ENCODE measurements at regions not wholly inside any gene's neighbourhood (a gene's known extent, or its start where the extent isn't known, plus 50 kb on each side); places are given as distances from the start of the nearest gene placed in this dataset.

DNA sequence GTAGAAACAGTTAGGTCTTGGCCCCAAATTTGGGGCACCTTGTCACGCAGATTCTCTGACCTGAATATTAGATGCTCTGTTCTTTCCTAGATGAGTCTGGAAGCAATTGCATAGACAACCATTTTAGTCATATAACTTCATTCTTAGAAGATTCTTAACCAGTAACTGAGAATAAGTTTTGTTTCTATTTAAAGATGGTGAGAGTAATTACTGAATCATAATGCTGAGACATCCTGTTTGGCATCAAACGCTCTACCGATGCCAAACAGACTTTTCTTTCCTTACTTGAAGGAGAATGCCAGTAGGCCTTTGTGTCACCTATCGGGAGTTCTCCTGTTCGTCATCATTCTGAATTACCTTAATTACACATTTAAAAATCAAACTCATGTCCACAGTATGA is 131.6 kb upstream of the ID4 start:
- TF ChIP-seq, protein P1, sequence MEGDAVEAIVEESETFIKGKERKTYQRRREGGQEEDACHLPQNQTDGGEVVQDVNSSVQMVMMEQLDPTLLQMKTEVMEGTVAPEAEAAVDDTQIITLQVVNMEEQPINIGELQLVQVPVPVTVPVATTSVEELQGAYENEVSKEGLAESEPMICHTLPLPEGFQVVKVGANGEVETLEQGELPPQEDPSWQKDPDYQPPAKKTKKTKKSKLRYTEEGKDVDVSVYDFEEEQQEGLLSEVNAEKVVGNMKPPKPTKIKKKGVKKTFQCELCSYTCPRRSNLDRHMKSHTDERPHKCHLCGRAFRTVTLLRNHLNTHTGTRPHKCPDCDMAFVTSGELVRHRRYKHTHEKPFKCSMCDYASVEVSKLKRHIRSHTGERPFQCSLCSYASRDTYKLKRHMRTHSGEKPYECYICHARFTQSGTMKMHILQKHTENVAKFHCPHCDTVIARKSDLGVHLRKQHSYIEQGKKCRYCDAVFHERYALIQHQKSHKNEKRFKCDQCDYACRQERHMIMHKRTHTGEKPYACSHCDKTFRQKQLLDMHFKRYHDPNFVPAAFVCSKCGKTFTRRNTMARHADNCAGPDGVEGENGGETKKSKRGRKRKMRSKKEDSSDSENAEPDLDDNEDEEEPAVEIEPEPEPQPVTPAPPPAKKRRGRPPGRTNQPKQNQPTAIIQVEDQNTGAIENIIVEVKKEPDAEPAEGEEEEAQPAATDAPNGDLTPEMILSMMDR (IDR thresholded peaks at IDR 0.05; ENCODE audit: low read depth, low read length) = no peak
- DNase-seq (ENCODE audit: low read depth, low spot score) = peak; percentile 14

DNA sequence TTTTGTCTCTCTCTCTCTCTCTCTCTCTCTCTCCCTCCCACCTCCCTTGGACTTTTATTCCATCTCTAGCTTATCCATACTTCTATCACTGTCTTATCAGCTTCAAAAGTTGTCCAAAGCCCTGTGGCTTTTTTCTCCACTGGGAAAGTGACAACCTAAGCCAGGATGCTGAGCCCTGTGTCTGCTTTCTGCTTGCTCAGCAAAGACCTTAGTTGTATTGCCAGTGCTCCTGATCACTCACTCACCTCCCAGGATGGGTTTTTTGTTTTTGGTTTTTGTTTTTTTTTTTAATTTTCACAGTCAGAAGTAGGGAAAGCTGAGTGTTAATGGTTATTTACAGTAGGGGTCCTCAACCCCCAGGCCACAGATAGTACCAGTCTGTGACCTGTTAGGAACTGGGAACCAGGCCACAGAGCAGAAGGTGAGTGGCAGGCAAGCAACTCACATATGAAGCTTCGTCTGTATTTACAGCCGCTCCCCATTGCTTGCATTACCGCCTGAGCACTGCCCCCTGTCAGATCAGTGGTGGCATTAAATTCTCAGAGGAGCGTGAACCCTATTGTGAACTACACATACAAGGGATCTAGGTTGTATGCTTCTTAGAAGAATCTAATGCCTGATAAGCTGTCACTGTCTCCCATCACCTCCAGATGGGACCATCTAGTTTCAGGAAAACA is 125.0 kb upstream of the ID4 start:
- no peak overlapping the region for H3K4me3 ChIP-seq (ENCODE audit: low read depth, low read length)
- in situ Hi-C loops (cut with HindIII; ENCODE audit: low sequenced_read_pairs) = no loop called here
- TF ChIP-seq, protein P1 (IDR thresholded peaks at IDR 0.05; ENCODE audit: low read depth, low read length) = no peak
- no peak for DNase-seq (ENCODE audit: low read depth, low spot score)

More for the DNA sequence above, 131.6 kb upstream of the ID4 start:
- in situ Hi-C loops (cut with HindIII; ENCODE audit: low sequenced_read_pairs) = no loop called here
- no peak overlapping the region for H3K4me3 ChIP-seq (ENCODE audit: low read depth, low read length)

DNA sequence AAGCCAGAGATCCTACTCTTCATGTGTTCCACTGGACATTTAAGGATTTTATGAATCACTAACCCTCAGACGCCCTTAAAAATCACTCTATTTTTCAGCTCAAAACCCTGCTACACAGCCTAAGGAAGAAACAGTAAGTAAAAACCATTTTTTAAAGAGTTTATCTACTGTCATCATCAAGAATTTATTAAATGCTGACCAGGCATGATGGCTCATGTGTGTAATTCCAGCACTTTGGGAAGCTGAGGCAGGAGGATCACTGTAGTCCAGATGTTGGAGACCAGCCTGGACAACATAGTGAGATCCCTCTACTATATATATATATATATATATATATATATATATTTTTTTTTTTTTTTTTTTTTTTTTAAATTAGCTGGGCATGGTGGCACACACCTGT is 124.2 kb upstream of the ID4 start:
- in situ Hi-C loops (cut with HindIII; ENCODE audit: low sequenced_read_pairs) = no loop called here
- no peak for DNase-seq (ENCODE audit: low read depth, low spot score)
- TF ChIP-seq, protein P1 (IDR thresholded peaks at IDR 0.05; ENCODE audit: low read depth, low read length) = no peak
- H3K4me3 ChIP-seq (ENCODE audit: low read depth, low read length) = no peak overlapping the region

DNA sequence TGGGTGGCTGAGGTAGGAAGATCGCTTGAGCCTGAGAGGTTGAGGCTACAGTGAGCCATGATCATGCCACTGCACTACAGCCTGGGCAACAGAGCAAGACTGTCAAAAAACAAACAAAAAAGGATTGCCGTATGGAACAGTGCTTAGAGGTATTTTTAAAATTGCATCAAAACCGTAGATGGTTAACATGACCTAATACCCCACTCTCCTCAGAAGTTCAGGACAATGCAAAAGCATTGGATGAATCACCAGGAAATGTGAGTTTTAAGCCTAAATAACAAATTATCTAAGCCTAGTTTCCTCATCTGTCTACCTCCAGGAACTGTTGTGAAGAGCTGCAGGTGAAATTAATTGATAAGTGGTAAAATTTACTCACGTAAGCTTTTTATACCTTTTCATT is 123.8 kb upstream of the ID4 start:
- in situ Hi-C loops (cut with HindIII; ENCODE audit: low sequenced_read_pairs) = no loop called here
- no peak overlapping the region for H3K4me3 ChIP-seq (ENCODE audit: low read depth, low read length)
- DNase-seq (ENCODE audit: low read depth, low spot score) = no peak
- TF ChIP-seq, protein P1 (IDR thresholded peaks at IDR 0.05; ENCODE audit: low read depth, low read length) = no peak

DNA sequence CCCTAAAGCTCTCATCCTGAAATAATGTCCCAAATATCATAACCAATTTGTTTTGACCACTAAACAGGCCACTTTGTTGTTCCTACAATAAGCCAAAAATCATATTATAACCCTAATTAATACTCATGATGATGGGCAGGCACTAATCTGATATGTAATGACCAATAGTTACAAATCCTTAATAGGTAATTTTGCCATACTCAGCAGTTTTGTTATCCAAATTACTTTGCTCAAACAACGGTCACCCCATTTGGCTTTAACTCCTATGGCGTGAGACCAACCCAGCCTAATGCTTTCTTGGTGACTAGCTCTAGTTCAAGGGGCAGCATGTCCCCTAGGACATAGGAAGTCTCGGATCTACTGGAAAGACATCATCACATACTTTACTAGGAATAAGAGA is 123.2 kb upstream of the ID4 start:
- no peak for DNase-seq (ENCODE audit: low read depth, low spot score)
- TF ChIP-seq, protein P1 (IDR thresholded peaks at IDR 0.05; ENCODE audit: low read depth, low read length) = no peak
- H3K4me3 ChIP-seq (ENCODE audit: low read depth, low read length) = no peak overlapping the region
- in situ Hi-C loops (cut with HindIII; ENCODE audit: low sequenced_read_pairs) = no loop called here

DNA sequence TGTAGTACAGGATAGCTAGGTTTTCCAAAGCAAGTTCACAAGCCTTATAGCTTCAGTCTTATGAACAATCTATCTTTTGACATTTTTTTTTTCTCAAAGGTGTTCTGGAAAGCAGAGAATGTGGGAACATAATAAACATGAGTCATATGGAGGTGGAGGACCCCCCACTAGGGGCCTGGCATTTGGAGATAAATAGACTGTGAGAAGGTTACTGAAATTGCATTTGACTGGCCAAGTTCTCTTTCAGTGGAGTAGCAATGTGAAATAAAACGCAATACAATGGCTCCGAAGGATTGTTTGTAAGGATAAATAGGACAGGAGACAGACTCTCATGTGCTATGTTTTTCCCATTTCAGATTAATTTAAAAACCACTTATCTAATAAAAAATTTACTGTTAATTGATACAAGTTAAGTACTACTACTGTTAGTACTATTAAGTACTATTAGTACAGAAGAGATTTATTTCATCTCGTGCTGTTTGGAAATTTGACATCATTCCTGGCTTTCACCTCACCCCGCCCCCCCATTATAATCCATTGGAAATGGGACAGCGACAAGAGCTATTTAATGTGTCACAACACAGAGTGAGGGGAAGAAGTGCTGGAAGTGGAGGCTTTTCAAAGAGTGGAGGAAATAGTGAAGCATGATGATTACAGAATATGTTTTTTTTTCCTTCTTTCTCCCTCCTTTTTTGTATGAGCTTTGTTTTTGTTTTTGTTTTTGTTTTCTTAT is 122.6 kb upstream of the ID4 start:
- TF ChIP-seq, protein P1 (IDR thresholded peaks at IDR 0.05; ENCODE audit: low read depth, low read length) = no peak
- DNase-seq (ENCODE audit: low read depth, low spot score) = no peak
- in situ Hi-C loops (cut with HindIII; ENCODE audit: low sequenced_read_pairs) = no loop called here
- no peak overlapping the region for H3K4me3 ChIP-seq (ENCODE audit: low read depth, low read length)

Data from astrocyte of the spinal cord (primary cell).